DMS53 treated with DMSO at 0.1 percent for 48 hours (cell line): ENCODE measurements at regions not wholly inside any gene's neighbourhood (a gene's known extent, or its start where the extent isn't known, plus 50 kb on each side); places are given as distances from the start of the nearest gene placed in this dataset.

Experiments used
- DNase-seq: peaks from one replicate; lab custom pipeline; 2025; ENCODE audit not compliant: unreplicated experiment; lab: John Stamatoyannopoulos, UW

- no peak for DNase-seq
These were observed 274.5 kb downstream of the PRR16 start for GRCh38 chr5:120738568-120738967.

DNA sequence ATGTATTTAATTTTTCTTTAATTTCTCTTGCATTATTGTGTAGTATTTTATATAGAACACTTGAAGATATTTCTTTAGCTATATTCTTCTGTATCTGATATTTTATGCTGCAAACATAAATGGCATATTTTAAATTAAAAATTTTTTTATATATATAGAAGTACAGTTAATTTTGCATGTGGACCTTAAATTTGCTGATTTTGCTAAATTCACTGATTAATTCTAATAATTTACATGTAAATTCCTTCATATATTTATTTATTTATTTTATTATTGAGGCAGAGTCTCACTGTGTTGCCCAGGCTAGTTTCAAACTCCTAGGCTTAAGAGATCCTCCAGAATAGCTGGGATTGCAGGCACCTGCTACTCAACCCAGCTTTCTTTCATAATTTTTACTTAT is 276.9 kb downstream of the PRR16 start:
- no peak for DNase-seq

GRCh38 chr5:120748474-120748873 is 284.4 kb downstream of the PRR16 start:
- DNase-seq = no peak

DNA sequence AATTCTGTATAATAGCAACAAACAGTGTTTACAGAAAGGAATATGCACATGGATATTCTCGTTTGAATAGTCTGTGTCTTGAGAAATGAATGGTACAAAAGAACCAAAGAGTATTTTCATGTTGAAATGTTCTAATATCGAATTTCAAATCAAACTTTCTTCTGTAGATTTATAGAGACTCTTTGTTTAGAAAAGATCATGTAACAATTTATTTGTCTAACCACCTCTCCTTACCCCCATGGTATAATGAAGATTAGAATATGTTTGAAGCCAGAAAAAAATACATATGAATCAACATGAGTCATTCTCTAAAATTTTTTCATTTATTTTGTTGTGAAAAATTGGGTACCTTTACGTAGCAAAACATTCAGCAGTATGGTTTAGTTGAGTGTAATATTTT is 285.6 kb downstream of the PRR16 start:
- peak; percentile 12 for DNase-seq

DNA sequence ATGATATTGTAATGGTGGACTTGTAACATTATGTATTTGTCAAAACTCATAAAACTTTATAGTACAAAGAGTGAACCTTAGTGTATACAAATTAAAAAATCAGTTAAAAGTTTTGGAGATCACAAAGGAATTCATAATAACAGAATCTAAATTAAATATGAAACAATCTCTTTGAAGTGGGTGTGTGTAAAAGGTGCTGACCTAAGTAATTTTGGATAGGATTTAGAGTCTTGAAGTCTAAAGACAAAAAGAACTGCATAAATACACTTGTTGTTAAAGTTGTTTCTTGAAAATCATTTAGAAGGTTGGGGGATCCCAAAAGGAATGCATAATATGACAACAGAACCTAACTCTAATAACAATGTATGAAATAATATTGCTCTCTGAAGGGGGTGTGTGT is 295.5 kb downstream of the PRR16 start:
- no peak for DNase-seq

DNA sequence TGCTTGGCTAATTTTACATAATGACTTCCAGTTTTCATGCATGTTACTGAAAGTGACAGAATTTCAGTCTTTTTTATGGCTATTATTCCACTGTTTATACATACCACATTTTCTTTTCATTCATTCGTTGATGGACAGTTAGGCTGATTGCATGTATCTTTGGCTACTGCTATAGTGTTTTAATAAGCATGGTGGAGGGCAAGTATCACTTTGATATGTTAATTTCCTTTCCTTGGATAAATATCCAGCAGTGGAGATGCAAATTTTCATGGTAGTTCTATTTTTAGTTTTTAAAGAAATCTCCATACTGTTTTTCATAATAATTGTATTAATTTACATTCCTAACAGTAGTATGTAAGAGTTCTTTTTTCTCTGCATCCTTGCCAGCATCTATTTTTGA is 297.9 kb downstream of the PRR16 start:
- no peak for DNase-seq

DNA sequence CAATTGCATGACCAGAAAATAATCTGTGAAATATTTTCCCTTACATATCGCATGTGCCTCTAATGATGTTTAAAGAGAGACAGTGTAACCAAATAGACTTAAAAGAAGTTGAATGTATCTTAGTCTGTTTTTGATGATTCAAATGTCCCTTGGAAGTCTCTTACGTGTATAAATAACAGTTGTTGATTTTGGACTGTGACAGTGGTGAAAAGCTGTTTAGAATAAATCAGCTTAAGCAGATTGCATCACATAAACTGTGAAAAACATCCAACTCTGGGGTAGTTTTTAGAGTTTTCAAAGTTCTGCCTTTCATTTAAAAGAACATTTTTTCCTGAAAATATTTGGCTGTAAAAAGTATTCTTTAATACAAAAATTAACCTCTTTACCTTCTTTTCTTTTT is 301.1 kb downstream of the PRR16 start:
- DNase-seq = no peak

GRCh38 chr5:120767178-120767820 is 303.2 kb downstream of the PRR16 start:
- DNase-seq = no peak

GRCh38 chr5:120769312-120769872 is 305.3 kb downstream of the PRR16 start:
- no peak for DNase-seq

- DNase-seq = no peak
These were observed 307.1 kb downstream of the PRR16 start for GRCh38 chr5:120771202-120771601.

- no peak for DNase-seq
These were observed 314.7 kb downstream of the PRR16 start for GRCh38 chr5:120778491-120779484.

DNA sequence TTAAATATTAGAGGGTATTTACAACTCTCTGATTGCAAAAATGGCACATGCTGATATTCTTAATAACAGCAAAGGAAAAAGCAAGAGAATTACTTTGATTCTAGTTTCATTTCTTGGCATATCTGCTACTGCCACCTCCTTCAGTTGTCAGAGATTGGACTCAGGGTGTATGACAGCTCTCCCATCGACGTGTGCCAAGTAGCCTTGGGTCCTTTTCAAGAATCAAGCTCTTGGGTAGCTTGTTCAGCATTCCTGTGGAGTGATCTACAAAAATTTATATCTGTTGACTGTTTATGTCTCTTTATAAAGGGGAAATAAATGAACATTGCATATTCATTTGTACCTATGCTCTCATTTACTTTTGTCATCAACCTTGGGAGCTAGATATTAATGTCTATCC is 315.6 kb downstream of the PRR16 start:
- no peak for DNase-seq

DNA sequence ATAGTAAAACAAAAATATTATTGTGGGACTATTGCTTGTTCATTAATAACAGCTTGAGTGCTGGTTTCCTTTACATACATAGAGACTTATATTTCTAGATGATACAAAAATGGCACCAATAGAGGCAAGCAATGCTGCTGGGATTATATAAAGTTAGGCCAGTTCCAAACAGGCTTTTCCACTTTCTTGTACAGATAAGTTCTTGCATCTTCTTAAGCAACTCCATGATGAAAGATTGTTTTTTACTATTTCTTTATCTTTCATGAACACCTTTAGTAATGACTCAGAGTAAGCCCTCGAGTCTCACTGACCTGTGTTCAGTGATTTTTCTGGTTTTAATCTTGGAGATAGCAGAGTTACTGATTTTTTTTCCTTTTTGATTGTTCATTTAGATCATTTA is 324.4 kb downstream of the PRR16 start:
- no peak for DNase-seq

- DNase-seq = no peak
These were observed 325.8 kb downstream of the PRR16 start for GRCh38 chr5:120789918-120790317.

- DNase-seq = no peak
These were observed 326.2 kb downstream of the PRR16 start for GRCh38 chr5:120790339-120790738.

DNA sequence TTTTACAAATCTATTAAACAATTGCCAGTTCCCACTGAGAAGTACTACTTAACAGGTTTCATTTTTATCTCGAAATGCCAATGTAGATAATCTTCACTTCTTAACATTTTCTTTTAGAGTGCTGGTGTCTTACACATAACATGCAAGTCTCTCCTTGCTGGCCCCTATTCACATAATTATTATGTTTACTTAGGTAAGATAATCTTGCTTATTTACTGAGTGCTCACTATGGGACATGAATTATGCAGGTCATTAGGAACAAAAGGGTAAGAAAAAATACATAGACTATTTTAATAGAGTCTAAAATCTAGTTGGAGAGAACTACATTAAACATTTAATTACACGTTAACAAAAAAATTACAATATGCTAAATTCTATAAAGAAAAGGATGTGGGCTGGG is 328.4 kb downstream of the PRR16 start:
- DNase-seq = no peak

- DNase-seq = no peak
These were observed 330.0 kb downstream of the PRR16 start for GRCh38 chr5:120794121-120794520.

GRCh38 chr5:120803282-120803681 is 339.2 kb downstream of the PRR16 start:
- DNase-seq = peak; percentile 27

DNA sequence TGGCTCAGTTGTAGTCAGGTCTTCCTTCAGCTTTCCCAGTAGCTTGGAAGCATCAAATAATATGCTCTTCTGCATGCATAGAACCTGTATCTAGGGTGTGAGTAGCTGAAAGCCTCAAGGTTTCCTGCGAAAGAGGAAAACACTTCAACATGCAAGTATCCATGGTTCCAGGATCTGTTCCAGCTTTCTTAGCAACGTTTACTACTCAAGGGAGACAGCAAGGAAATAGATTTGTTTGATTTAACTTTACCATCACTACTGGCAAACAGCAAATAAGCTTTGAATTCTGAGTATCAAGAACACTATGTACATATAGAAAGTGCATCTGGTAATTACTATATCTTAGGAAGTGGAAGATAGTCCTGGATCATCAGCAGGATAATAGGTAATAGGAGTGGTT is 341.0 kb downstream of the PRR16 start:
- DNase-seq = no peak

GRCh38 chr5:120806202-120806601 is 342.1 kb downstream of the PRR16 start:
- DNase-seq = no peak

DNA sequence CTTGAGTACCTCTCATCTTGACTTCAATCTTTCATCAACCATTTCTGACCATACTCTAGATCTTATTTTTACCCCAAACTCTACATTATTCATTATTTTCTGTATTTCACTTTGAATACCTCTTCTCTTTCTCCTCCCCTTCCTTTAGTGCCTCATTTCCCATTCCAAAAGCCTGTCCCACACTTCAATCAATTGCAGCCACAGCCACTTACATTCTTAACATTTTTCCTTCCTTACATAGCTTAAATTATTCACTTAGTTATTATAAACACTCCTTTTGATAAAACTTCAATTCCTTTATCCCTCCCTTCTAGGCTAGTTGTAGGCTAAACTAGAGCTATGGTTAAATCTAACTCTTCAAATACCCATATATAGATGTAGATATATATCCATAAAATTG is 344.0 kb downstream of the PRR16 start:
- no peak for DNase-seq

DNA sequence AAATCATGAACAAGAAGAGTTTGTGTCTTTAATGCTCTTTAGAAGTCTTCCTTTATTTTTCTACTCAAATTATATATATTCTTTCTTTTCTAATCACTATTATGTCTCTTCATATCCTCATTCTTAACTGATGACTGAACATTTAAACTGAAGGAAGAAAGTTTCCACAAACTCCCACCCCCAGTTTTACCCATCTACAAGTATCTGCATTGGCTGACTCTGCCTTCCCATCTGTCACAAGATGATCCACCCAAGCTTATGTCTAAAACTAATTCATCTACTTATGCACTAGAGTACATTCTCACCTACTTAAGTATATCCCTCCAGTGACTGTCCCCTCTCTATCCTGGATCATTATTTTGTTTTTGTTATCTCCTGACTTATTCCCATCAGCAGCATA is 344.5 kb downstream of the PRR16 start:
- no peak for DNase-seq
